DMS79 treated with DMSO at 0.1 percent for 48 hours (cell line): ENCODE measurements at regions not wholly inside any gene's neighbourhood (a gene's known extent, or its start where the extent isn't known, plus 50 kb on each side); places are given as distances from the start of the nearest gene placed in this dataset.

Source experiments
- DNase-seq: peaks from one replicate; lab custom pipeline; 2025; lab: John Stamatoyannopoulos, UW

GRCh38 chr9:110143485-110143884 lies 64.5 kb downstream of the C9orf152 start:
- no peak for DNase-seq

- no peak for DNase-seq
These were observed 63.9 kb downstream of the C9orf152 start for GRCh38 chr9:110143950-110144545.

- DNase-seq = no peak
These were observed 61.6 kb downstream of the C9orf152 start for GRCh38 chr9:110146373-110146772.

GRCh38 chr9:110148384-110148783 lies 59.6 kb downstream of the C9orf152 start:
- DNase-seq = no peak

- no peak for DNase-seq
These were observed 59.1 kb downstream of the C9orf152 start for GRCh38 chr9:110148891-110149290.
